HUDEP-2 (cell line): ENCODE measurements at regions not wholly inside any gene's neighbourhood (a gene's known extent, or its start where the extent isn't known, plus 50 kb on each side); places are given as distances from the start of the nearest gene placed in this dataset.

Experiments
- DNase-seq, 76 experiments: peaks; one replicate each; lab custom pipeline; 2025; ENCODE audit not compliant: unreplicated experiment in 76 of 76; lab: John Stamatoyannopoulos, UW

GRCh38 chr22:48975316-48975741 lies 852.3 kb downstream of the BRD1 start:
- DNase-seq: no peak

- DNase-seq: no peak
Observed at GRCh38 chr22:48974443-48975315, 853.0 kb downstream of the BRD1 start.

- no peak for DNase-seq
Observed at GRCh38 chr22:48973694-48974041, 854.0 kb downstream of the BRD1 start.

DNA sequence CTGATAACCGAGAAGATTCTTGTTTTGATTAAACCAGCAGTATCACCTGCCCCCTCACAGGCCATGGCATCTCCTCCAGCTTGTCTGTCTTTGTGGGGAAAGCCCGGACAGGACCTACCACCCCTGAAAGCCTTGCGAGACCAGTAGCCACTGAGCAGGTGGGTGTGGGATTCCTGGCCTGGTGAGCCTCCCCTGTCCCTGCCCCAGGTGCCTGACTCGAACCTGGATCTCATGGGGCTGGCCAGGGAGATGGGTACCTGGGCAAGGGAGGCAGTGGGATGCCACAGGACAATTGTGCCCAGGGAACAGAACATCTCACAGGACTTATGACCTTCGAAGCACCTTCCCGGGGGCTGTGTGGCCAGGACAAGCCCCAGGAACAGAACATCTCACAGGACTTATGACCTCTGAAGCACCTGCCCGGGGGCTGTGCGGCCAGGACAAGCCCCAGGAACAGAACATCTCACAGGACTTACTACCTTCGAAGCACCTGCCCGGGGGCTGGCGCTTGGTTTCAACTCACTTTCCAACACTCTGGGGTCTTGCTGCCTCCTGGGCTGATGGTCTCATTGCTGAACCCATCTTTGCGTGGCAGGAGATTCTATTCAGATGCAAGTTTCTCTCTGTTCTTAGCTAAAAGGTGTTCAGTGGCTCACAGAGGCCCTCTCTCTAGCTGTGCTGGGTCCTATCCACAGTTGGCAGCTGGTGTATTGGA lies 854.5 kb downstream of the BRD1 start:
- no peak for DNase-seq

- DNase-seq: peak in 2 of 76 experiments; percentile 2 to 8
Observed at GRCh38 chr22:48968201-48968959, 859.3 kb downstream of the BRD1 start.

GRCh38 chr22:48963405-48963804 lies 864.3 kb downstream of the BRD1 start:
- DNase-seq: no peak

- DNase-seq: no peak
Observed at GRCh38 chr22:48961705-48962104, 866.0 kb downstream of the BRD1 start.

GRCh38 chr22:48960980-48961660 lies 866.6 kb downstream of the BRD1 start:
- no peak for DNase-seq

GRCh38 chr22:48960576-48960975 lies 867.1 kb downstream of the BRD1 start:
- DNase-seq: no peak

DNA sequence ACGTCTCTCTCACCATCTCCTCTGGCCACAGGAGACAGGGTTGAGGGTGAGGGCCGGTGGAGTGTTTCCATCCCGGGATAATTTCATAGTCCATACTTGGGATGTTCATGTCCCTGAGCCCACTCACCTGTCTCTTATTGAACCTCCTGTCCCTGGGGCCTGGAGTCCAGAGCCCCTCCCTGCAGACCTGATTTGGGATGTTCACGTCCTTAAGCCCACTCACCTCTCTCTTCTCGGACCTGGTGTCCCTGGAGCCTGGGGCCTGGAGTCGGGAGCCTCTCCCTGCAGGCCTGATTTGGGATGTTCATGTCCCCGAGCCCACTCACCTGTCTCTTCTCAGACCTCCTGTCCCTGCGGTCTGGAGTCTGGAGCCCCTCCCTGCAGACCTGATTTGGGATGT lies 868.2 kb downstream of the BRD1 start:
- no peak for DNase-seq

GRCh38 chr22:48957987-48958321 lies 869.7 kb downstream of the BRD1 start:
- DNase-seq: no peak

- DNase-seq: no peak
Observed at GRCh38 chr22:48957311-48957986, 870.2 kb downstream of the BRD1 start.

DNA sequence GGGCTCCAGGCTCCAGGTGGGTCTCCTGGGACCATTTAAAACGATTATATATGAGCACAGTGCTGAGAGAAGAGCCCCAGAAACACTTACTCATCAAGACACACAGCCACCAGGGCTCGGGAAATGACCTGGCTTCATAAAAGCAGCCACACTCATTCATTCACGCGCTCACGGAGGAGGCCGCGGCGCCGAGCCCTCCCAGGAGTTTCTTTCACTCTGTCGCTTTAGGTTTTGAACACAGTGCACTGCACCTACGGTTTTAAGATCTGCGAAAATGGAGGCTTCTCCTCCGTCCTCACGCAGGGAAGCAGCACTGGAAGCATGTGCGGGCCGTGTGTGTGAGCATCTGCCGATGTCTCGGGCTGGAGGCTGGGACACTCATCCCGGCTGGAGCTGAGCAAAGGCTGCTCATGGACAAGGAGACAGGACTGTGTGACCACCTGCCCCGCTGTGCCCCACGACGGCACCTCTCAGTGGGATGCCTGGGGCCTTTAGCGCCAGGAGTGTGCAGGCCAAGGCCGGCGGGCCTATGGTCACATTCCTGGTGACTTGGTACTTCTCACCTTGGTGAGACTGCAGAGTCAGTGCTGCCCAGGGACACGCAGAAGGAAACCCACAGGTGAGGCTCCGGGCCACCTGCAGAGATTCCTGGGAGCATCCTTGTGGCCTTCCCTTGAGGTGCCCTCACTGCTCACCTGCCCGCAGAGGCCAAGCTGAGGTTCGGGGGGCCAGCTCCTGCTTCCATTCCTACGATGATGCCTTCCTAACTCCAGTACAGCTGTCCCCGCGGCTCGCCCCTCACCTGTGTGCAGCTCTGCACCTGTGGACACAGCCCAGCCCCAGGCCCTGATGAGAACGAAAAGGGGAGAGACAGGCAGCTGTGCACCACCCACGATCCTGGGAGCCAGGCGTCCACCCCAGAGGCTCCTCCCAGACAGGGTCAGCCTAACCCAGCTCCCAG lies 872.0 kb downstream of the BRD1 start:
- DNase-seq: no peak

DNA sequence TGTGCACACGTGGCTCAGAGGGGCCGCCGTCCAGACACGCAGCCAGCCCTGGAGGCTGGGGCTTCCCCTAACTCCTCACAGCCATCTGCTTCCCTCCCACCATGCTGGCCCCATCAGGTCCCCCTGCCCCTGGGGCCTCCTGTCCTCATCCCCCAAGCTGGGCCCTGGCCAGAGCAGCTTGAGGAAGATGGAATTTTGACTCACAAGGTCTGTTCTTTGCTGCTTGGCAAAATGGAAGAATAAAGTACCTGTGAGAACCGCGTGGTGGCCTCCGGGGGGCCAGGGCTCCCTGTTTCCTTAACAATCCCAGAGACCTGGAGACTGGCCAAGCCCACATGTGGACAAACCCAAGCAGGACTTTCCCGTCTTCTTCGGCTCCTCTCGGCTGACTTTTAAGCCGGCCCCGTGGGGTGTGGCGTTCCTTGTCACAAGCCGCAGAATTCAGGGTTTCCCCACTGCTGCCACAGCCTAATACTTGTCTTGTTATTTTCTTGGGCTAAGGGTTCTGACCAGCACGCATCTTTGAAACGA lies 872.8 kb downstream of the BRD1 start:
- no peak for DNase-seq

DNA sequence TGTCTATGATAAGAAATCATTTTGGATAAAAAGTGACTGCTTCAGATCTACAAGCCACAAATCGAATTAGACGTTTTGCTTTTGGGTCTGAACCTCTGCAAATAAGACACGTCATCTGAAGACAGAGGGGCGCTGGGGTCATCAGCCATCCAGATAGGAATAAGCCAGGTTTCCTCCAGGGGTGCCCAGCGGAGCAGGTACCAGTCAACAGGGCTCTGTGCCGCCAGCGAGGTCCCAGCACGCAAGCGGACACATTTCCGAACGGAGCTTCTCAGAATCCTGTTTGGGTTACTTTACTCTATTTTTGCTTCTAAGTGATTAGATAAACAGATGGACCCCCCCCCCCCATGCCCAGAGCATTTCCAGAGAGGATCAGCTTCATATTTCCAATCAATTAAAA lies 873.8 kb downstream of the BRD1 start:
- no peak for DNase-seq

GRCh38 chr22:48953103-48953720 lies 874.5 kb downstream of the BRD1 start:
- no peak for DNase-seq

DNA sequence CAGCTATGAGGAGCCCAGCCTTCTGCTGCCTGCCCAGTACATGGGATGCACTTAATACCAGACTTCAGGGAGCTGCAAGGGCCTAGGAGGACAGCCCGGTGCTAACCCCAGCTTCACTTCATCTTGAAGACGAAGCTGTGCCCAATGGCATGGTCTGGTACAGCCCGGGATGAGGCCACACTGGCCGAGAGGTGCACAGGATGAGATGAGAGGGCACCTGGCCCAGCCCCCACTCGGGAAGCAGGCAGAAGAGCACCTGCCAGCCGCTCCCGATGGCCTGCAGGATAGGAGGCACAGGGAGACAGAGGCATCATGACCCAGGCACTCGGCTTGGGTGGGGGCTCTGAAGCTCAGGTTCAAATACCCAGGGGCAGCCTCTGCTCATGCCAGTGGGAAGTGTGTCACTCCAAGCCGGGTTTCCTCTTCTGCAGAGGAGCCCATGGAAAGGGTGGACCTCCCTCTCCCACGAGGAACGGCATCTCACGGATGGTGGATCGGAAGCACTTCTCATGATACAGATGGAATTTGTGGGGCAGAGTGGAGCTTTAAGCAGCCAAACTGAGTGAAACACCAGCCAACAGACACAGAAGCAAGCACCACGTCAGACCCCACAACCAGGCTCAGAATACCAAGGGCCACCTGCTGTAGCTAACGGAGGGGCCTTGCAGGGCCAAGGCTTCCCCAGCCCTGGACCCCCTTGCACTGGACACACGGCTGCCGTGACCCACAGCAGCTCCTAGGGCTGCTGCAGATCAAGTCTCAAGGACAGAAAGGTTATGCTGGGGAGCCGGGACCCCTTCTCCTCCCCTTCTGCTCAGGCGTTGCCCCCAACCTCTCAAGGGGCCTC lies 875.2 kb downstream of the BRD1 start:
- DNase-seq: no peak

- no peak for DNase-seq
Observed at GRCh38 chr22:48951836-48952235, 875.8 kb downstream of the BRD1 start.
